GM18505 (cell line): ENCODE measurements at regions not wholly inside any gene's neighbourhood (a gene's known extent, or its start where the extent isn't known, plus 50 kb on each side); places are given as distances from the start of the nearest gene placed in this dataset.
"Not testable (repeated sequence)": the region's sequence is repeated elsewhere in the genome, so short reads cannot be mapped to it uniquely, and the experiment has no call there.

Experiments used
- ATAC-seq: cut with Tn5 transposase; IDR thresholded peaks from one replicate; pipeline ENCODE4 v1.9.1; 2021; ENCODE audit not compliant: unreplicated experiment
- POLR2A ChIP-seq: IDR thresholded peaks from 4 replicates; pipeline ENCODE4 v1.6.1; 2011; ENCODE audit warnings: borderline replicate concordance; ENCODE audit not compliant: insufficient read depth, insufficient read length; ENCODE audit errors: extremely low read depth

DNA sequence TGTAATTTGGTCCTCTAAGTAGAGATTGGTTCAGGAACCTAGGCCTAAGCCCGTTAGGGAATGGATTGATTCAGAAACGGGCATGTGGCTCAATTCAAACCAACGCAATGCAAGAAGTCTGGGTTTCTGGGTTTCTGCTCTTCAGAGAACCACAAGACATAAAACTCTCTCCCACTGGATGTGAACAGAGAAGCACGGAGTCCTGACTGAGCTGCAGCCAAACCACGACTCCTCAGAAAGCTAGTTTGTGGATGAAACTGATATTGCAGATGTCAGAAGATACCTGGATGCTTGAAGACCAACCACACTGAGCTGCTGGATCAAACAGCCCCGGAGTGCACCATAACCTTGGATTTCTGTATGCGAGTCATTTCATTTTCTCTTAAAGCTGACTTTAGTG is 50.0 kb downstream of the SOD2 start:
- TF ChIP-seq POLR2A: no peak
- ATAC-seq: no peak

GRCh38 chr6:159642481-159642880 is 50.6 kb downstream of the SOD2 start:
- no peak for TF ChIP-seq POLR2A
- ATAC-seq: no peak

DNA sequence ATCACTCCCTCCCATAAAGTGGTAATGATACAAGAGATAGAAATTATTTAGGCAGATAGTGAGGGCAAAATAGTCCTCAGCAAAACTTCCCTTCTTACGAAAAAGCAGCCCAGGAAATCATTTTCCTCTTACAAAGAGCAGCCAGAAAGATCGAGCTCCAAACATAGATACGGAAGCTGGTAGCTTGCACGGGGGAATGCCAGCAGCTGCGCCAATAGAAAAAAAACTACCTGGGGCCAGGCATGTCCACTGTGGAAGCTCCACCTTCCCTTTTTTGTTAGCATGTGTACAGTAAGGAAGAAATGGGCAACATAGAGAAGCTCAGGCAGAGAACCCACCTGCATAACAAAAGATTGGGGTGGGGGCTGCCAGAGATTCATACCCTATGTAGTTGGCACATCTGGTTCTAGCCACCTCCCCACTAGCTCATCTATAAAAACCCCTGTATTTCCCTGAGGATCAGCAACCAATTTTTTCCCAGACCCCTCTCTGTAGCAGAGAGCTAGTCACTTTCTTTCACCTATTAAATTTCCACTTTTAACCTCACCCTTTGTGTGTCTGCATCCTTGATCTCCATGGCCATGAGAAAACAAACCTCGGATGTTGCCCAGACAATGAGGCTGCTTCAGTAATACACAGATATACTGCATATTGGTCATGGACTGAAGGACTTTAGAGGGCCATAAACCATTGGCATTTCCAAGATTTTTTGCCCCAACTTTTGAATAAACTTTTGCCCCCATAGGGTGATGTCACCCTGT is 52.1 kb downstream of the SOD2 start:
- no peak for TF ChIP-seq POLR2A
- no peak for ATAC-seq

DNA sequence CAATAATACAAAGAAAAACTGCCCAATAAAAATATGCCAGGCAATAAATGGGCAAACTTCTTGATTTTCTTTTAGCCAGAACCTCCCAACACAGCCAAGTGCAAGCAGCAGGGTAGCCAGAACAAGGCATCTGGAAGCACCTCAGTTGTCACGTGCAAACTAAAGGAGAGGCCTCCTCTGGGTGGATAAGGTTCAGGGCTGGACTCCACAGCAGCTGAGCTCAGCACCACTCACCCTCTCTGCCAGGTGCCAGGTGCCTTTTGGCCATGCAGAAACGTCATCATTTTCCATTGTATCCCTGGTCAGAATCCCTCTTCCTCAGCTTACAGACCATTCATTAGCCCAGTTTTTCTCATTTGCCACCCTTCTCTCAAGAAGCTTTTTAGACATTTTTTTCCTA is 52.7 kb downstream of the SOD2 start:
- no peak for TF ChIP-seq POLR2A
- no peak for ATAC-seq

DNA sequence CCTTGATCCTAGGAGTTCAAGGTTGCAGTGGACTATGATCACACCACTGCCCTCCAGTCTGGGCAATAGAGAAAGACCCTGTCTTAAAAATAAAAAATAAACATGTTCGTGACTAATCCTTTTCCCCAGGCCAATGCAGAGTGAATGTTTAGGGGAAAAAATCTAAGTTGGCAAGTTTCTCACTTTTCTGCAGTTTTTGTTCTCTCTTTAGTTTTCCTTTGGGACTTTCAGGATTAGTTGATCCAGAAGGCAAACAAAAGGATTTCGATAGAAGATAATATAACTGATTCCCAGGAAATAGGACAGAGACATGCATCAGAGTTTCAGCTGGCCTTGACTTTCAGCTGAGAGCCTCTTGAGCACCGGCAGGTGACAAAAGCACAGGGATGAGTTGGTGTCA is 53.3 kb downstream of the SOD2 start:
- TF ChIP-seq POLR2A: no peak
- no peak for ATAC-seq

GRCh38 chr6:159633196-159633595 is 59.8 kb downstream of the SOD2 start:
- TF ChIP-seq POLR2A: no peak
- ATAC-seq: no peak

GRCh38 chr6:159631886-159632285 is 61.2 kb downstream of the SOD2 start:
- no peak for TF ChIP-seq POLR2A
- no peak for ATAC-seq

- TF ChIP-seq POLR2A: no peak
- no peak for ATAC-seq
These were observed 65.1 kb downstream of the SOD2 start for GRCh38 chr6:159627939-159628338.

GRCh38 chr6:159626506-159626905 is 66.5 kb downstream of the SOD2 start:
- not testable (repeated sequence) for ATAC-seq

- no peak for ATAC-seq
- no peak for TF ChIP-seq POLR2A
These were observed 69.9 kb downstream of the SOD2 start for GRCh38 chr6:159623156-159623555.

DNA sequence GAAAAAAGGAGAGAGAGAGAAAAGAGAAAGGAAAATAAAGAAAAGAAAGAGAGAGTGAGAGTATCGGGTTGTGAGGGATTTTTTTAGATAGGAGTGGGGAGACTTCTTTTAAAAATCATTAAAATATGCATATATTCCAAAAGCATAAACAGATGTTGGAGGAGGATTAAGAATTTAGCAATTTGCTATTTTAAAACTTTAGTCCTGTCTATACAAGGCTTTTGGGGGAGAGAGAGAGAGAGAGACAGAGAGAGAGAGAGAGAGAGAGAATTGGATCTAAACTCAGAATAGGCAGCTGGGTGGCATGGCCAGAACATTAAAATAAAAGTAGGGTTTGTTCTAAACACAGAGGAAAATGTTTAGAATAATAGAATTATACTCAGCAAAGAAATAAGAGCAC is 72.1 kb downstream of the SOD2 start:
- ATAC-seq: no peak
- no peak for TF ChIP-seq POLR2A

DNA sequence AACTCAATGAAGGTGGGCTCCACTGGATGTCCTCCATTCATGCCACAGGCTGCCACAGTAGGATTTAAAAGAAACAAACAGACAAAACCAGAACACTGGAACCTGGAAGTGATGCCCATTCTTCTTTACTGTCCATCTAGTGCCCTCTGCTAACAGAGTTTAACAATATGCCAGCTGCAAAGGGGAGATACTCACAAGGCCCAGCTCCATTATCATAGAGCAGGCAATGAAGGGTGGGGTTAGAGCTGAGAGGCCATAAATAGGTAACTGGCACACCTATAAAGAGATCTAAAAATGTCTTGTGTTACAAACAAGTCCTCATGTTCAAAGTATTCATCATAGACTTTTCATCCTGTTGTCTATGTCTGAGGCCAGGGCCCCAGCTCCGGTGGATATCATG is 75.6 kb downstream of the SOD2 start:
- no peak for ATAC-seq
- TF ChIP-seq POLR2A: no peak

GRCh38 chr6:159616456-159616855 is 76.6 kb downstream of the SOD2 start:
- no peak for ATAC-seq
- no peak for TF ChIP-seq POLR2A

DNA sequence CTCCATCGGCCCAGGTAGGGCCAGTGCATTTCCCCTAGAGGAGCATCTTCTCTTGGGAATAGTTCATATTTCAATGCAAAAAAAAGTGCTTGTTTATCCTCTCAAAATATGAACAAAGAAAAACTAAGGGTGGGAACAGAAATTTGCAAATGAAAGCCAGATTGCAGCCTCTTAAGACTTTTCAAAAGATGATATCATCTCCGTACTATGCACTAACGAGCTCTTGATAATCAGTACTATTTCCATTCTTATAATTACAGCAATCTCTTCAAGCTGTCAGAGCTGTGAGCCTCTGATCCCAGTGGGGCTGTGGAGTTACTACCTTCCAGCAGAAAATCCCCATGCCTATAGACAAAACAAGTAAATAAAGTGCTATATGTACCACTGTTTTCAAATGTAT is 77.1 kb downstream of the SOD2 start:
- TF ChIP-seq POLR2A: no peak
- no peak for ATAC-seq

- ATAC-seq: no peak
- TF ChIP-seq POLR2A: no peak
These were observed 82.2 kb downstream of the SOD2 start for GRCh38 chr6:159610881-159611280.
